ENCODE measurements at regions not wholly inside any gene's neighbourhood (a gene's known extent, or its start where the extent isn't known, plus 50 kb on each side); places are given as distances from the start of the nearest gene placed in this dataset.

DNA sequence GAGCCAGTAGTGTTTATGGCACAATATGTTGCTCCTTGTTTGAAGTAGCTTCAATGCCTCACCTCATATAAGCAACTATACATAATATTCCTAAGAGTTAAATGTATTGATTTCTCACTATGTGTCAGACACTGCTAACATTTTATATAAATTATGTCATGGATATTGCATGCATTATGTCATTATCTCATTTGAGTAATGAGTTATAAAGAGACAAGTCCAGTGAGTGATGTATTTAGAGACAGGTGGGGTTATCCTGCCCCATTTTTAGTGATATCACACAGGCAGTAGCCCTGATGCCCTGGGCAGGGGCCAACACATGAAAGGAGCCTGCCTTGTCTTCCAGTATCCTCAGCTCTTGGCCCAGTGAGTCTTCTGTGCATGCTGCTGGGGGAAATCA lies 247.0 kb upstream of the SESN3 start:
- TF ChIP-seq POLR2AphosphoS5 (IDR thresholded peaks at IDR 0.05; ENCODE audit: low read depth, low read length) (no peak), TAF1 (IDR thresholded peaks at IDR 0.05; ENCODE audit: borderline replicate concordance, insufficient read depth, low read length) (no peak), FOXP2 (optimal IDR thresholded peaks at IDR 0.05; ENCODE audit: borderline replicate concordance, extremely low read depth, extremely low read length, insufficient read depth) (no peak), SIN3A (IDR thresholded peaks at IDR 0.05; ENCODE audit: borderline replicate concordance, insufficient read depth, low read length) (no peak)
- TF ChIP-seq, protein P1, sequence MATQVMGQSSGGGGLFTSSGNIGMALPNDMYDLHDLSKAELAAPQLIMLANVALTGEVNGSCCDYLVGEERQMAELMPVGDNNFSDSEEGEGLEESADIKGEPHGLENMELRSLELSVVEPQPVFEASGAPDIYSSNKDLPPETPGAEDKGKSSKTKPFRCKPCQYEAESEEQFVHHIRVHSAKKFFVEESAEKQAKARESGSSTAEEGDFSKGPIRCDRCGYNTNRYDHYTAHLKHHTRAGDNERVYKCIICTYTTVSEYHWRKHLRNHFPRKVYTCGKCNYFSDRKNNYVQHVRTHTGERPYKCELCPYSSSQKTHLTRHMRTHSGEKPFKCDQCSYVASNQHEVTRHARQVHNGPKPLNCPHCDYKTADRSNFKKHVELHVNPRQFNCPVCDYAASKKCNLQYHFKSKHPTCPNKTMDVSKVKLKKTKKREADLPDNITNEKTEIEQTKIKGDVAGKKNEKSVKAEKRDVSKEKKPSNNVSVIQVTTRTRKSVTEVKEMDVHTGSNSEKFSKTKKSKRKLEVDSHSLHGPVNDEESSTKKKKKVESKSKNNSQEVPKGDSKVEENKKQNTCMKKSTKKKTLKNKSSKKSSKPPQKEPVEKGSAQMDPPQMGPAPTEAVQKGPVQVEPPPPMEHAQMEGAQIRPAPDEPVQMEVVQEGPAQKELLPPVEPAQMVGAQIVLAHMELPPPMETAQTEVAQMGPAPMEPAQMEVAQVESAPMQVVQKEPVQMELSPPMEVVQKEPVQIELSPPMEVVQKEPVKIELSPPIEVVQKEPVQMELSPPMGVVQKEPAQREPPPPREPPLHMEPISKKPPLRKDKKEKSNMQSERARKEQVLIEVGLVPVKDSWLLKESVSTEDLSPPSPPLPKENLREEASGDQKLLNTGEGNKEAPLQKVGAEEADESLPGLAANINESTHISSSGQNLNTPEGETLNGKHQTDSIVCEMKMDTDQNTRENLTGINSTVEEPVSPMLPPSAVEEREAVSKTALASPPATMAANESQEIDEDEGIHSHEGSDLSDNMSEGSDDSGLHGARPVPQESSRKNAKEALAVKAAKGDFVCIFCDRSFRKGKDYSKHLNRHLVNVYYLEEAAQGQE (IDR thresholded peaks at IDR 0.05; ENCODE audit: insufficient read depth in 1 of 2, low read depth in 2 of 2, low read length in 2 of 2), result no peak
